K562 (cell line): ENCODE measurements at regions not wholly inside any gene's neighbourhood (a gene's known extent, or its start where the extent isn't known, plus 50 kb on each side); places are given as distances from the start of the nearest gene placed in this dataset.

Experiments used
- ATAC-seq: fragments of 200-7000 bp; cut with Tn5 transposase; 3 replicates; pipeline ENCODE4 v1.9.1; 2020; ENCODE audit warnings: moderate library complexity
- BruUV-seq: library from RNA; stranded (reverse); fragments of 400-500 nt; replicated peaks from 2 replicates; lab custom pipeline; 2021; lab: Mats Ljungman, UMichigan
- CTCF ChIA-PET: fragments of 300-600 bp; formaldehyde crosslinking; extraction: SDS; loops from one replicate; lab custom pipeline; 2021; ENCODE audit warnings: low intra/inter-chr PET ratio; lab: Yijun Ruan, JAX
- POLR2A ChIA-PET: fragments of 300-600, 350-650 bp; sonication (Branson Sonifier 250); formaldehyde crosslinking; extraction: SDS; loops from one replicate; lab custom pipeline; 2021; ENCODE audit warnings: antibody characterized with exemption, inconsistent platforms; lab: Yijun Ruan, JAX
- DNase-seq, 4 experiments: peaks; one replicate each; pipeline versions ENCODE4 v3.0.0 to v3.0.0-alpha.2; 2011 to 2018; ENCODE audit warnings: low spot score in 3 of 4, mixed read lengths in 3 of 4; ENCODE audit errors: extremely low read depth in 1 of 4
- FAIRE-seq: peaks from 2 replicates; lab custom pipeline; 2011; peaks lifted over from hg19 to GRCh38; lab: Jason Lieb, UNC
- H2AFZ ChIP-seq: 2 replicates; pipeline ENCODE4 v1.6.0; 2011; ENCODE audit warnings: low read depth, low read length, control low read depth, inconsistent platforms
- H3K27ac ChIP-seq: fragments of 200-600 bp; 3 replicates; pipeline ENCODE4 v1.8.0; 2011; ENCODE audit warnings: low read depth, mild to moderate bottlenecking, control low read depth, inconsistent platforms, low read length, moderate library complexity, mixed read lengths; ENCODE audit errors: extremely low read depth
- H3K27me3 ChIP-seq, 2 experiments: fragments of 300-600 bp in 1 of 2; 2 replicates in 1 of 2; 3 replicates in 1 of 2; pipeline versions ENCODE4 v1.6.0 to v1.8.0; 2011; ENCODE audit warnings: inconsistent platforms in 2 of 2, low read length in 2 of 2, mild to moderate bottlenecking in 1 of 2, mixed read lengths in 1 of 2, moderate library complexity in 1 of 2; ENCODE audit not compliant: control insufficient read depth in 2 of 2, insufficient read depth in 2 of 2
- H3K36me3 ChIP-seq: fragments of 300-600 bp; 3 replicates; pipeline ENCODE4 v1.8.0; 2011; ENCODE audit warnings: mild to moderate bottlenecking, low read length, inconsistent platforms; ENCODE audit not compliant: control insufficient read depth, insufficient read depth
- H3K4me1 ChIP-seq, 2 experiments: fragments of 200-600 bp in 1 of 2; replicated peaks in 1 of 2; 2 replicates in 1 of 2; 3 replicates in 1 of 2; pipeline versions ENCODE4 v1.5.1 to v1.8.0; 2011; ENCODE audit warnings: inconsistent platforms in 2 of 2, low read length in 2 of 2, mild to moderate bottlenecking in 1 of 2, mixed read lengths in 1 of 2, moderate library complexity in 1 of 2; ENCODE audit not compliant: control insufficient read depth in 2 of 2, insufficient read depth in 2 of 2
- H3K4me2 ChIP-seq: 2 replicates; pipeline ENCODE4 v1.6.1; 2011; ENCODE audit warnings: low read length, control low read depth, inconsistent platforms, mixed read lengths; ENCODE audit not compliant: insufficient read depth
- H3K4me3 ChIP-seq: fragments of 200-600 bp; sonication (generic), shearing (Covaris generic); 2 replicates; pipeline ENCODE4 v1.5.1; 2016; ENCODE audit warnings: control low read depth, inconsistent platforms
- H3K79me2 ChIP-seq: fragments of 200-600 bp; 3 replicates; pipeline ENCODE4 v1.8.0; 2011; ENCODE audit warnings: low read length, inconsistent platforms; ENCODE audit not compliant: control insufficient read depth, insufficient read depth
- H3K9ac ChIP-seq, 2 experiments: 2 replicates each; pipeline versions ENCODE4 v1.6.0 to v1.6.1; 2011; ENCODE audit warnings: low read depth in 2 of 2, low read length in 2 of 2, control low read depth in 1 of 2, inconsistent platforms in 1 of 2, mild to moderate bottlenecking in 1 of 2, mixed read lengths in 1 of 2; ENCODE audit not compliant: insufficient read depth in 1 of 2
- H3K9me1 ChIP-seq: one replicate; pipeline ENCODE4 v1.6.0; 2011; ENCODE audit warnings: inconsistent platforms, mild to moderate bottlenecking, low read length, moderate library complexity; ENCODE audit not compliant: control insufficient read depth, insufficient read depth
- H3K9me3 ChIP-seq: replicated peaks from 2 replicates; pipeline ENCODE4 v1.5.1; 2011; ENCODE audit warnings: low read depth, low read length, inconsistent platforms; ENCODE audit not compliant: control insufficient read depth, insufficient read depth
- H4K20me1 ChIP-seq: replicated peaks from 2 replicates; pipeline ENCODE4 v1.6.1; 2011; ENCODE audit warnings: low read length, inconsistent platforms, mixed read lengths; ENCODE audit not compliant: control insufficient read depth, insufficient read depth
- BRF1 ChIP-seq: IDR thresholded peaks from 3 replicates; pipeline ENCODE4 v1.6.1; 2011; ENCODE audit warnings: borderline replicate concordance, mild to moderate bottlenecking; ENCODE audit not compliant: insufficient read length; ENCODE audit errors: extremely low read depth
- CBFA2T2 ChIP-seq: fragments of 450-650 bp; conservative IDR thresholded peaks from 2 replicates; pipeline ENCODE4 v1.6.1; 2017; ENCODE audit warnings: mild to moderate bottlenecking
- CHD2 ChIP-seq: IDR thresholded peaks from 2 replicates; pipeline ENCODE4 v1.6.1; 2011; ENCODE audit warnings: low read depth, low read length
- ERF ChIP-seq: fragments of 450-650 bp; formaldehyde crosslinking; IDR thresholded peaks from 2 replicates; pipeline ENCODE4 v1.4.0; 2020; ENCODE audit warnings: mild to moderate bottlenecking, mixed read lengths
- ETV5 ChIP-seq: sonication (generic); formaldehyde crosslinking; IDR thresholded peaks from 2 replicates; pipeline ENCODE4 v1.4.0; 2020; ENCODE audit warnings: low read depth, mild to moderate bottlenecking, missing genetic modification reagents
- MED1 ChIP-seq: sonication (generic); formaldehyde crosslinking; IDR thresholded peaks from 2 replicates; pipeline ENCODE4 v1.8.1; 2023; ENCODE audit warnings: missing genetic modification reagents, borderline replicate concordance
- SMARCB1 ChIP-seq: IDR thresholded peaks from 2 replicates; pipeline ENCODE4 v1.6.1; 2011; ENCODE audit warnings: improper control_type of control experiment, low read depth; ENCODE audit not compliant: insufficient read length
- SOX6 ChIP-seq: fragments of 450-650 bp; IDR thresholded peaks from 2 replicates; pipeline ENCODE4 v1.6.1; 2014; ENCODE audit warnings: mild to moderate bottlenecking
- U2AF2 ChIP-seq: fragments of 200-400 bp; formaldehyde crosslinking; optimal IDR thresholded peaks from 2 replicates; pipeline ENCODE3; 2017; ENCODE audit warnings: low read depth, mild to moderate bottlenecking, low read length
- ZC3H4 ChIP-seq: sonication (generic); formaldehyde crosslinking; IDR thresholded peaks from 2 replicates; pipeline ENCODE4 v1.9.0; 2021; ENCODE audit warnings: missing genetic modification reagents, borderline replicate concordance
- ZHX1 ChIP-seq: fragments of 150-350 bp; conservative IDR thresholded peaks from 2 replicates; pipeline ENCODE4 v1.6.1; 2014; ENCODE audit warnings: low read length
- ZNF280A ChIP-seq: fragments of 450-650 bp; IDR thresholded peaks from 2 replicates; pipeline ENCODE4 v1.6.1; 2018; ENCODE audit warnings: mild to moderate bottlenecking, low read depth; ENCODE audit not compliant: partially characterized antibody
- ZNF695 ChIP-seq: fragments of 450-650 bp; formaldehyde crosslinking; IDR thresholded peaks from 2 replicates; pipeline ENCODE4 v1.4.0; 2020; ENCODE audit warnings: mild to moderate bottlenecking, moderate library complexity
- WGBS: fragments of 100-300 bp; shearing (Covaris generic); methylation state at CpG from one replicate; pipeline ENCODE4 v1.1.6; 2016; ENCODE audit warnings: low coverage, mixed read lengths; ENCODE audit not compliant: insufficient coverage; ENCODE audit errors: missing lambda C conversion rate; 5-methylcytosine and 5-hydroxymethylcytosine counted together
- in situ Hi-C: fragments of 300-500 bp; cut with MboI; formaldehyde crosslinking; loops from 4 replicates; pipeline ENCODE4 v1.15.0; 2018; ENCODE audit warnings: inconsistent platforms, mixed read lengths
- intact Hi-C: fragments of 100-400 bp; cut with micrococcal nuclease; formaldehyde crosslinking; loops from 2 replicates; pipeline ENCODE4 v1.14.2; 2022
- TF ChIP-seq, protein P1 (sequence below): sonication (generic); formaldehyde crosslinking; IDR thresholded peaks from 2 replicates; pipeline ENCODE4 v1.9.0; 2022; ENCODE audit warnings: mild to moderate bottlenecking, missing genetic modification reagents

DNA sequence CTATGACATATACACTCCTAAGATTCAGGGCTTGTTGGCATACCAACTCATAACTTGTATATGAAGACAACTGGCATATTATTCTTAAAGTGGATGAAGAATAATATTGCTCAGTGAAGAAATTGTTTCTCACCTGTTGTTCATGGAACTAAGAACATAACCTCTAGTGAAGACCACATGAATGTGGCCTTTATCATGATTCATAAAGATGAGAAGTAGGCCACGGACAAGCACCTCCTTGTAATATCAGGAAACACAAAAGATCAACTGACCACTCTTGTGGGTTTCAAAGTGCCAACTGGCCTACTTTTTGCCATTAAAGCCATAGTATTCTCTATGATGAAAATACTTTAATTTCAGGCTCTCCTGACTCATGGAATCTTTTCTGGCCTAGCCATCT, 407.4 kb downstream of the GRB14 start:
- no peak for DNase-seq
- ChIA-PET CTCF (no interaction called here), POLR2A (no interaction called here)
- Histone ChIP-seq H3K27me3 (no peaks in the 10 kb centered on the region), H2AFZ (no peak overlapping the region), H3K4me2 (no peak overlapping the region), H3K4me3 (no peak overlapping the region), H3K9ac (no peak overlapping the region), H4K20me1 (no peaks in the 10 kb centered on the region), H3K36me3 (no peaks in the 10 kb centered on the region), H3K4me1 (no peaks in the 10 kb centered on the region), H3K79me2 (no peaks in the 10 kb centered on the region), H3K27ac (no peak overlapping the region), H3K9me3 (no peaks in the 10 kb centered on the region), H3K9me1 (no peaks in the 10 kb centered on the region)
- TF ChIP-seq SMARCB1 (no peak), ZNF695 (CRISPR knock-in tag) (no peak), ZHX1 (no peak)
- ATAC-seq, result no peak
- BruUV-seq, result no TSS peak
- in situ Hi-C loops, result no loop called here
- FAIRE-seq, result no peak
- intact Hi-C loops, result no loop called here
- 6% methylated on average over 1 of the region's 1 CpG for WGBS

GRCh38 chr2:164205347-164205746, 415.9 kb downstream of the GRB14 start:
- no peak overlapping the region for H3K4me2 ChIP-seq
- H3K4me1 ChIP-seq, result no peaks in the 10 kb centered on the region
- H3K9me1 ChIP-seq, result no peaks in the 10 kb centered on the region
- H3K79me2 ChIP-seq, result no peaks in the 10 kb centered on the region
- H4K20me1 ChIP-seq, result no peaks in the 10 kb centered on the region
- DNase-seq, result no peak
- no peak overlapping the region for H2AFZ ChIP-seq
- in situ Hi-C loops (no loop called here), intact Hi-C loops (no loop called here)
- H3K36me3 ChIP-seq, result no peaks in the 10 kb centered on the region
- H3K4me3 ChIP-seq, result no peak overlapping the region
- CTCF ChIA-PET, result no interaction called here
- WGBS, result 0% methylated on average over 1 of the region's 1 CpG
- no peaks in the 10 kb centered on the region for H3K27me3 ChIP-seq
- no peaks in the 10 kb centered on the region for H3K9me3 ChIP-seq
- no peak for FAIRE-seq
- no peak overlapping the region for H3K9ac ChIP-seq
- POLR2A ChIA-PET, result no interaction called here
- no peak for ATAC-seq
- no TSS peak for BruUV-seq
- no peak overlapping the region for H3K27ac ChIP-seq
- TF ChIP-seq ZC3H4 (CRISPR knock-in tag), result no peak
- no peak for TF ChIP-seq MED1 (CRISPR knock-in tag)
- TF ChIP-seq, protein P1, sequence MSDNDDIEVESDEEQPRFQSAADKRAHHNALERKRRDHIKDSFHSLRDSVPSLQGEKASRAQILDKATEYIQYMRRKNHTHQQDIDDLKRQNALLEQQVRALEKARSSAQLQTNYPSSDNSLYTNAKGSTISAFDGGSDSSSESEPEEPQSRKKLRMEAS (CRISPR knock-in tag), result no peak
- no peak for TF ChIP-seq ZNF280A
- TF ChIP-seq ERF (CRISPR knock-in tag), result no peak
- TF ChIP-seq U2AF2, result no peak
- no peak for TF ChIP-seq BRF1
- TF ChIP-seq SOX6, result no peak
- TF ChIP-seq CHD2, result no peak
- no peak for TF ChIP-seq ETV5 (CRISPR knock-in tag)
- TF ChIP-seq CBFA2T2, result no peak
